HT1080 (cell line): ENCODE measurements at regions not wholly inside any gene's neighbourhood (a gene's known extent, or its start where the extent isn't known, plus 50 kb on each side); places are given as distances from the start of the nearest gene placed in this dataset.
A peak's percentile ranks its signal among the peaks of the same experiment; 100 is the strongest.
"Not testable (repeated sequence)": the region's sequence is repeated elsewhere in the genome, so short reads cannot be mapped to it uniquely, and the experiment has no call there.

Source experiments
- DNase-seq: peaks from one replicate; pipeline ENCODE4 v3.0.0-alpha.2; 2015; ENCODE audit warnings: low read depth

- no peak for DNase-seq
These were observed 451.1 kb downstream of the PCNX1 start for GRCh38 chr14:71358209-71358931.

- DNase-seq: not testable (repeated sequence)
These were observed 451.7 kb downstream of the PCNX1 start for GRCh38 chr14:71358932-71359421.

- DNase-seq: no peak
These were observed 452.6 kb downstream of the PCNX1 start for GRCh38 chr14:71359823-71360222.

GRCh38 chr14:71361336-71361735 is 454.1 kb downstream of the PCNX1 start:
- DNase-seq: peak; percentile 12

- DNase-seq: no peak
These were observed 454.6 kb downstream of the PCNX1 start for GRCh38 chr14:71361874-71362273.

- DNase-seq: no peak
These were observed 455.0 kb downstream of the PCNX1 start for GRCh38 chr14:71362282-71362681.

- no peak for DNase-seq
These were observed 455.8 kb downstream of the PCNX1 start for GRCh38 chr14:71362920-71363584.

GRCh38 chr14:71363946-71364925 is 457.0 kb downstream of the PCNX1 start:
- DNase-seq: no peak

GRCh38 chr14:71365361-71365760 is 458.1 kb downstream of the PCNX1 start:
- DNase-seq: no peak

- DNase-seq: no peak
These were observed 459.6 kb downstream of the PCNX1 start for GRCh38 chr14:71366861-71367260.

- DNase-seq: peak; percentile 80
These were observed 464.6 kb downstream of the PCNX1 start for GRCh38 chr14:71371711-71372396.

- peak; percentile 35 for DNase-seq
These were observed 465.2 kb downstream of the PCNX1 start for GRCh38 chr14:71372411-71372838.

GRCh38 chr14:71373773-71374172 is 466.5 kb downstream of the PCNX1 start:
- DNase-seq: no peak

GRCh38 chr14:71374989-71375388 is 467.7 kb downstream of the PCNX1 start:
- no peak for DNase-seq

GRCh38 chr14:71377099-71377498 is 469.8 kb downstream of the PCNX1 start:
- DNase-seq: no peak

GRCh38 chr14:71380271-71380670 is 473.0 kb downstream of the PCNX1 start:
- DNase-seq: no peak

- no peak for DNase-seq
These were observed 474.6 kb downstream of the PCNX1 start for GRCh38 chr14:71381814-71382213.

- no peak for DNase-seq
These were observed 475.1 kb downstream of the PCNX1 start for GRCh38 chr14:71382315-71382714.

GRCh38 chr14:71383510-71383909 is 476.3 kb downstream of the PCNX1 start:
- DNase-seq: no peak

GRCh38 chr14:71384007-71384845 is 477.0 kb downstream of the PCNX1 start:
- no peak for DNase-seq
